ENCODE measurements at regions not wholly inside any gene's neighbourhood (a gene's known extent, or its start where the extent isn't known, plus 50 kb on each side); places are given as distances from the start of the nearest gene placed in this dataset.

- no peak for TF ChIP-seq MAX (IDR thresholded peaks at IDR 0.05)
- no peak for TF ChIP-seq USF1 (IDR thresholded peaks at IDR 0.05)
- TF ChIP-seq FOXM1 (IDR thresholded peaks at IDR 0.05; ENCODE audit: borderline replicate concordance, low read depth) = no peak
- TF ChIP-seq ZBTB7A (IDR thresholded peaks at IDR 0.05; ENCODE audit: low read depth) = no peak
- no peak for TF ChIP-seq CREB1 (IDR thresholded peaks at IDR 0.05; ENCODE audit: low read depth)
- no peak for TF ChIP-seq TCF12 (IDR thresholded peaks at IDR 0.05; ENCODE audit: low read depth)
These were observed 468.4 kb upstream of the CDH6 start for GRCh38 chr5:30725073-30725472.

- TF ChIP-seq TEAD4 (IDR thresholded peaks at IDR 0.05) (no peak), YY1 (IDR thresholded peaks at IDR 0.05; ENCODE audit: low read depth) (no peak), REST (IDR thresholded peaks at IDR 0.05; ENCODE audit: low read depth) (no peak), USF1 (IDR thresholded peaks at IDR 0.05) (no peak), RAD21 (IDR thresholded peaks at IDR 0.05; ENCODE audit: low read depth) (no peak), EGR1 (IDR thresholded peaks at IDR 0.05) (no peak), ZBTB7A (IDR thresholded peaks at IDR 0.05; ENCODE audit: low read depth) (no peak), TCF12 (IDR thresholded peaks at IDR 0.05; ENCODE audit: low read depth) (no peak), MAX (IDR thresholded peaks at IDR 0.05) (no peak), NFIC (IDR thresholded peaks at IDR 0.05) (no peak), CREB1 (IDR thresholded peaks at IDR 0.05; ENCODE audit: low read depth) (no peak), TAF1 (IDR thresholded peaks at IDR 0.05; ENCODE audit: low read depth) (no peak), CEBPB (IDR thresholded peaks at IDR 0.05) (no peak), EP300 (IDR thresholded peaks at IDR 0.05; ENCODE audit: borderline replicate concordance) (no peak), FOXM1 (IDR thresholded peaks at IDR 0.05; ENCODE audit: borderline replicate concordance, low read depth) (no peak)
These were observed 495.3 kb upstream of the CDH6 start for GRCh38 chr5:30698217-30698616.

- TF ChIP-seq CEBPB (IDR thresholded peaks at IDR 0.05) (no peak), CREB1 (IDR thresholded peaks at IDR 0.05; ENCODE audit: low read depth) (no peak), TCF12 (IDR thresholded peaks at IDR 0.05; ENCODE audit: low read depth) (no peak), YY1 (IDR thresholded peaks at IDR 0.05; ENCODE audit: low read depth) (no peak), MAX (IDR thresholded peaks at IDR 0.05) (no peak), NFIC (IDR thresholded peaks at IDR 0.05) (no peak), FOXM1 (IDR thresholded peaks at IDR 0.05; ENCODE audit: borderline replicate concordance, low read depth) (no peak), ZBTB7A (IDR thresholded peaks at IDR 0.05; ENCODE audit: low read depth) (no peak), TEAD4 (IDR thresholded peaks at IDR 0.05) (no peak), TAF1 (IDR thresholded peaks at IDR 0.05; ENCODE audit: low read depth) (no peak), USF1 (IDR thresholded peaks at IDR 0.05) (no peak), EP300 (IDR thresholded peaks at IDR 0.05; ENCODE audit: borderline replicate concordance) (no peak)
These were observed 500.2 kb upstream of the CDH6 start for GRCh38 chr5:30693326-30693725.

- TF ChIP-seq TEAD4 (IDR thresholded peaks at IDR 0.05) (no peak), EGR1 (IDR thresholded peaks at IDR 0.05) (no peak), TAF1 (IDR thresholded peaks at IDR 0.05; ENCODE audit: low read depth) (no peak), CREB1 (IDR thresholded peaks at IDR 0.05; ENCODE audit: low read depth) (no peak), MAX (IDR thresholded peaks at IDR 0.05) (no peak), RAD21 (IDR thresholded peaks at IDR 0.05; ENCODE audit: low read depth) (no peak), EP300 (IDR thresholded peaks at IDR 0.05; ENCODE audit: borderline replicate concordance) (no peak), REST (IDR thresholded peaks at IDR 0.05; ENCODE audit: low read depth) (no peak), NFIC (IDR thresholded peaks at IDR 0.05) (no peak), YY1 (IDR thresholded peaks at IDR 0.05; ENCODE audit: low read depth) (no peak), FOXM1 (IDR thresholded peaks at IDR 0.05; ENCODE audit: borderline replicate concordance, low read depth) (no peak)
These were observed 502.6 kb upstream of the CDH6 start for GRCh38 chr5:30690931-30691330.

GRCh38 chr5:30687461-30687860, 506.0 kb upstream of the CDH6 start:
- no peak for TF ChIP-seq YY1 (IDR thresholded peaks at IDR 0.05; ENCODE audit: low read depth)
- TF ChIP-seq ZBTB7A (IDR thresholded peaks at IDR 0.05; ENCODE audit: low read depth) = no peak
- no peak for TF ChIP-seq TCF12 (IDR thresholded peaks at IDR 0.05; ENCODE audit: low read depth)
- no peak for TF ChIP-seq TAF1 (IDR thresholded peaks at IDR 0.05; ENCODE audit: low read depth)
- no peak for TF ChIP-seq CREB1 (IDR thresholded peaks at IDR 0.05; ENCODE audit: low read depth)
- no peak for TF ChIP-seq MAX (IDR thresholded peaks at IDR 0.05)
- no peak for TF ChIP-seq USF1 (IDR thresholded peaks at IDR 0.05)

All from Ishikawa (cell line).